Astrocyte of the hippocampus (primary cell): ENCODE measurements at regions not wholly inside any gene's neighbourhood (a gene's known extent, or its start where the extent isn't known, plus 50 kb on each side); places are given as distances from the start of the nearest gene placed in this dataset.
A peak's percentile ranks its signal among the peaks of the same experiment; 100 is the strongest.

Experiments
- DNase-seq: peaks from one replicate; pipeline ENCODE4 v3.0.0; 2011; ENCODE audit warnings: low read depth, low spot score

GRCh38 chr13:79673310-79673992 is 192.5 kb downstream of the NDFIP2 start:
- DNase-seq = no peak

GRCh38 chr13:79671420-79671819 is 190.5 kb downstream of the NDFIP2 start:
- DNase-seq = no peak

- DNase-seq = no peak
Observed at GRCh38 chr13:79668201-79668752, 187.3 kb downstream of the NDFIP2 start.

- DNase-seq = no peak
Observed at GRCh38 chr13:79667771-79668170, 186.8 kb downstream of the NDFIP2 start.

- no peak for DNase-seq
Observed at GRCh38 chr13:79663977-79664636, 183.2 kb downstream of the NDFIP2 start.

GRCh38 chr13:79663435-79663834 is 182.5 kb downstream of the NDFIP2 start:
- no peak for DNase-seq

- no peak for DNase-seq
Observed at GRCh38 chr13:79662882-79663281, 181.9 kb downstream of the NDFIP2 start.

- no peak for DNase-seq
Observed at GRCh38 chr13:79660361-79660760, 179.4 kb downstream of the NDFIP2 start.

- DNase-seq = no peak
Observed at GRCh38 chr13:79659121-79659521, 178.2 kb downstream of the NDFIP2 start.

GRCh38 chr13:79658333-79658975 is 177.5 kb downstream of the NDFIP2 start:
- no peak for DNase-seq

GRCh38 chr13:79655509-79655908 is 174.6 kb downstream of the NDFIP2 start:
- DNase-seq = no peak

GRCh38 chr13:79654520-79654919 is 173.6 kb downstream of the NDFIP2 start:
- DNase-seq = peak; percentile 14

- no peak for DNase-seq
Observed at GRCh38 chr13:79650688-79651087, 169.7 kb downstream of the NDFIP2 start.

GRCh38 chr13:79648191-79648590 is 167.2 kb downstream of the NDFIP2 start:
- no peak for DNase-seq

GRCh38 chr13:79647533-79647932 is 166.6 kb downstream of the NDFIP2 start:
- DNase-seq = no peak

GRCh38 chr13:79646880-79647279 is 165.9 kb downstream of the NDFIP2 start:
- DNase-seq = no peak

- DNase-seq = no peak
Observed at GRCh38 chr13:79645569-79645968, 164.6 kb downstream of the NDFIP2 start.

GRCh38 chr13:79642596-79642995 is 161.6 kb downstream of the NDFIP2 start:
- DNase-seq = no peak

GRCh38 chr13:79637133-79637763 is 156.3 kb downstream of the NDFIP2 start:
- DNase-seq = no peak

- DNase-seq = peak; percentile 84
Observed at GRCh38 chr13:79631051-79631659, 150.2 kb downstream of the NDFIP2 start.

GRCh38 chr13:79628463-79628862 is 147.5 kb downstream of the NDFIP2 start:
- DNase-seq = no peak

GRCh38 chr13:79626924-79627323 is 146.0 kb downstream of the NDFIP2 start:
- no peak for DNase-seq
